Colonic mucosa (tissue), 4 donors: ENCODE measurements at regions not wholly inside any gene's neighbourhood (a gene's known extent, or its start where the extent isn't known, plus 50 kb on each side); places are given as distances from the start of the nearest gene placed in this dataset.

ENCODE experiments used
- DNase-seq: peaks from one replicate; pipeline ENCODE4 v3.0.0-alpha.2; 2020
- H3K27ac ChIP-seq: fragments of 200-600 bp; one replicate; pipeline ENCODE4 v1.8.0; 2021
- H3K27me3 ChIP-seq: fragments of 200-600 bp; one replicate; pipeline ENCODE4 v1.8.0; 2021
- H3K36me3 ChIP-seq: fragments of 200-600 bp; one replicate; pipeline ENCODE4 v1.8.0; 2021
- H3K4me1 ChIP-seq: fragments of 200-600 bp; one replicate; pipeline ENCODE4 v1.8.0; 2021; ENCODE audit warnings: mild to moderate bottlenecking
- H3K4me3 ChIP-seq: fragments of 200-600 bp; one replicate; pipeline ENCODE4 v1.8.0; 2021
- H3K9ac ChIP-seq, 2 donors: one replicate each; pipeline ENCODE4 v1.7.0; 2013; ENCODE audit warnings: control low read depth in 2 of 2, low read depth in 2 of 2, low read length in 2 of 2
- H3K9me3 ChIP-seq: fragments of 200-600 bp; one replicate; pipeline ENCODE4 v1.8.0; 2021
- CTCF ChIP-seq: fragments of 200-600 bp; IDR thresholded peaks from one replicate; pipeline ENCODE4 v1.8.0; 2022; ENCODE audit warnings: antibody characterized with exemption, mild to moderate bottlenecking
- intact Hi-C: fragments of 100-400 bp; cut with DNase I; formaldehyde crosslinking; loops from one replicate; pipeline ENCODE4 v1.14.1; 2022
- donor health status: healthy.
- donor health status: DM: no; HTN: no; CAD: no.
- donor health status: DM: no; HTN: no; CAD: no.

- no peak overlapping the region for H3K27ac ChIP-seq
- no peaks in the 10 kb centered on the region for H3K27me3 ChIP-seq
- H3K4me1 ChIP-seq: no peaks in the 10 kb centered on the region
- H3K9me3 ChIP-seq: peaks cover 5% of the 10 kb centered on the region
- no peaks in the 10 kb centered on the region for H3K36me3 ChIP-seq
- DNase-seq: no peak
- H3K4me3 ChIP-seq: no peak overlapping the region
- no peak for TF ChIP-seq CTCF
- no peak overlapping the region for H3K9ac ChIP-seq
- intact Hi-C loops: no loop called here
These were observed 794.9 kb downstream of the NTRK3 start for GRCh38 chr15:87461631-87462030.

GRCh38 chr15:87454860-87455259, 801.7 kb downstream of the NTRK3 start:
- intact Hi-C loops: no loop called here
- TF ChIP-seq CTCF: no peak
- H3K27ac ChIP-seq: no peak overlapping the region
- no peak overlapping the region for H3K4me3 ChIP-seq
- no peak overlapping the region for H3K9ac ChIP-seq
- no peaks in the 10 kb centered on the region for H3K9me3 ChIP-seq
- no peaks in the 10 kb centered on the region for H3K27me3 ChIP-seq
- H3K36me3 ChIP-seq: no peaks in the 10 kb centered on the region
- DNase-seq: no peak
- H3K4me1 ChIP-seq: no peaks in the 10 kb centered on the region

GRCh38 chr15:87450314-87450713, 806.2 kb downstream of the NTRK3 start:
- Histone ChIP-seq H3K27me3 (no peaks in the 10 kb centered on the region), H3K4me3 (no peak overlapping the region), H3K9me3 (no peaks in the 10 kb centered on the region), H3K4me1 (no peaks in the 10 kb centered on the region), H3K36me3 (no peaks in the 10 kb centered on the region), H3K27ac (no peak overlapping the region), H3K9ac (no peak overlapping the region)
- intact Hi-C loops: no loop called here
- no peak for DNase-seq
- TF ChIP-seq CTCF: no peak

- DNase-seq: no peak
- no peak for TF ChIP-seq CTCF
- Histone ChIP-seq H3K9ac (no peak overlapping the region), H3K4me3 (no peak overlapping the region), H3K27me3 (no peaks in the 10 kb centered on the region), H3K4me1 (no peaks in the 10 kb centered on the region), H3K9me3 (no peaks in the 10 kb centered on the region), H3K36me3 (no peaks in the 10 kb centered on the region), H3K27ac (no peak overlapping the region)
- intact Hi-C loops: no loop called here
These were observed 817.4 kb downstream of the NTRK3 start for GRCh38 chr15:87439090-87439489.

GRCh38 chr15:87433871-87434270, 822.7 kb downstream of the NTRK3 start:
- TF ChIP-seq CTCF: no peak
- no peaks in the 10 kb centered on the region for H3K4me1 ChIP-seq
- no peaks in the 10 kb centered on the region for H3K27me3 ChIP-seq
- no peaks in the 10 kb centered on the region for H3K9me3 ChIP-seq
- intact Hi-C loops: no loop called here
- H3K9ac ChIP-seq: no peak overlapping the region
- no peak overlapping the region for H3K4me3 ChIP-seq
- H3K27ac ChIP-seq: no peak overlapping the region
- H3K36me3 ChIP-seq: no peaks in the 10 kb centered on the region
- DNase-seq: no peak

GRCh38 chr15:87429754-87430153, 826.8 kb downstream of the NTRK3 start:
- intact Hi-C loops: no loop called here
- H3K9ac ChIP-seq: no peak overlapping the region
- no peak overlapping the region for H3K27ac ChIP-seq
- DNase-seq: no peak
- no peaks in the 10 kb centered on the region for H3K27me3 ChIP-seq
- H3K9me3 ChIP-seq: no peaks in the 10 kb centered on the region
- no peaks in the 10 kb centered on the region for H3K4me1 ChIP-seq
- H3K36me3 ChIP-seq: no peaks in the 10 kb centered on the region
- TF ChIP-seq CTCF: no peak
- no peak overlapping the region for H3K4me3 ChIP-seq
